Kidney epithelial cell (primary cell): ENCODE measurements at regions not wholly inside any gene's neighbourhood (a gene's known extent, or its start where the extent isn't known, plus 50 kb on each side); places are given as distances from the start of the nearest gene placed in this dataset.

Experiments
- DNase-seq: peaks from one replicate; pipeline ENCODE4 v3.0.0-alpha.2; 2010; ENCODE audit warnings: low read depth
- H3K27me3 ChIP-seq: 2 replicates; pipeline ENCODE4 v1.6.0; 2011; ENCODE audit warnings: low read length; ENCODE audit not compliant: control insufficient read depth, insufficient read depth
- H3K36me3 ChIP-seq: 2 replicates; pipeline ENCODE4 v1.5.1; 2011; ENCODE audit warnings: low read length; ENCODE audit not compliant: control insufficient read depth, insufficient read depth
- H3K4me3 ChIP-seq: 2 replicates; pipeline ENCODE4 v1.5.1; 2011; ENCODE audit warnings: low read depth, mild to moderate bottlenecking, control low read depth, low read length
- CTCF ChIP-seq: IDR thresholded peaks from 2 replicates; pipeline ENCODE4 v1.5.1; 2011; ENCODE audit warnings: mild to moderate bottlenecking, moderate library complexity, low read length, control low read depth, inconsistent platforms; ENCODE audit not compliant: insufficient read depth, poor library complexity, severe bottlenecking

- no peaks in the 10 kb centered on the region for H3K27me3 ChIP-seq
- no peak for DNase-seq
- no peaks in the 10 kb centered on the region for H3K36me3 ChIP-seq
- no peak overlapping the region for H3K4me3 ChIP-seq
- no peak for TF ChIP-seq CTCF
Measured at GRCh38 chr13:74646091-74646490, 511.9 kb upstream of the KLF12 start.

- no peak overlapping the region for H3K4me3 ChIP-seq
- DNase-seq, result no peak
- no peaks in the 10 kb centered on the region for H3K27me3 ChIP-seq
- no peaks in the 10 kb centered on the region for H3K36me3 ChIP-seq
- no peak for TF ChIP-seq CTCF
Measured at GRCh38 chr13:74645586-74645985, 511.4 kb upstream of the KLF12 start.

- DNase-seq, result no peak
- TF ChIP-seq CTCF, result no peak
- no peaks in the 10 kb centered on the region for H3K36me3 ChIP-seq
- H3K27me3 ChIP-seq, result no peaks in the 10 kb centered on the region
- no peak overlapping the region for H3K4me3 ChIP-seq
Measured at GRCh38 chr13:74644229-74644628, 510.0 kb upstream of the KLF12 start.

GRCh38 chr13:74641586-74641985, 507.4 kb upstream of the KLF12 start:
- no peak for DNase-seq
- TF ChIP-seq CTCF, result no peak
- H3K36me3 ChIP-seq, result no peaks in the 10 kb centered on the region
- no peak overlapping the region for H3K4me3 ChIP-seq
- H3K27me3 ChIP-seq, result no peaks in the 10 kb centered on the region

- Histone ChIP-seq H3K27me3 (no peaks in the 10 kb centered on the region), H3K36me3 (no peaks in the 10 kb centered on the region), H3K4me3 (no peak overlapping the region)
- no peak for TF ChIP-seq CTCF
- no peak for DNase-seq
Measured at GRCh38 chr13:74633734-74634133, 499.5 kb upstream of the KLF12 start.

- no peak for TF ChIP-seq CTCF
- DNase-seq, result no peak
- no peaks in the 10 kb centered on the region for H3K36me3 ChIP-seq
Measured at GRCh38 chr13:74629985-74630384, 495.8 kb upstream of the KLF12 start.

More at GRCh38 chr13:74629985-74630384, 495.8 kb upstream of the KLF12 start:
- Histone ChIP-seq H3K4me3 (no peak overlapping the region), H3K27me3 (no peaks in the 10 kb centered on the region)
